HepG2 (cell line): ENCODE measurements at regions not wholly inside any gene's neighbourhood (a gene's known extent, or its start where the extent isn't known, plus 50 kb on each side); places are given as distances from the start of the nearest gene placed in this dataset.
"Not testable (repeated sequence)": the region's sequence is repeated elsewhere in the genome, so short reads cannot be mapped to it uniquely, and the experiment has no call there.

Source experiments
- ATAC-seq: fragments of 200-7000 bp; cut with Tn5 transposase; 3 replicates; pipeline ENCODE4 v1.9.1; 2020; ENCODE audit warnings: mild to moderate bottlenecking, moderate library complexity
- BruUV-seq: library from RNA; stranded (reverse); fragments of 400-500 nt; replicated peaks from 2 replicates; lab custom pipeline; 2021; lab: Mats Ljungman, UMichigan
- CTCF ChIA-PET: fragments of 300-600 bp; formaldehyde crosslinking; extraction: SDS; loops from one replicate; lab custom pipeline; 2021; ENCODE audit warnings: low total read pairs, inconsistent platforms, low intra/inter-chr PET ratio; lab: Yijun Ruan, JAX
- POLR2A ChIA-PET: fragments of 350-600 bp; sonication (Branson Sonifier 250); formaldehyde crosslinking; loops from one replicate; lab custom pipeline; 2020; ENCODE audit warnings: antibody characterized with exemption, inconsistent platforms; lab: Yijun Ruan, JAX
- DNase-seq: peaks from one replicate; pipeline ENCODE4 v3.0.0-alpha.2; 2015; ENCODE audit warnings: low spot score
- FAIRE-seq: peaks from 3 replicates; lab custom pipeline; 2011; peaks lifted over from hg19 to GRCh38; lab: Jason Lieb, UNC
- H2AFZ ChIP-seq: one replicate; pipeline ENCODE4 v1.6.1; 2011; ENCODE audit warnings: low read length, inconsistent platforms
- H3K27ac ChIP-seq: fragments of 300-600 bp; 3 replicates; pipeline ENCODE4 v1.8.0; 2011; ENCODE audit warnings: mixed run types, mild to moderate bottlenecking, mixed read lengths, low read length, inconsistent platforms; ENCODE audit not compliant: insufficient read depth; ENCODE audit errors: extremely low read length
- H3K27me3 ChIP-seq, 2 experiments: fragments of 200-600 bp in 1 of 2; 2 replicates in 1 of 2; 3 replicates in 1 of 2; pipeline versions ENCODE4 v1.6.0 to v1.8.0; 2011; ENCODE audit warnings: low read length in 2 of 2, mild to moderate bottlenecking in 2 of 2, moderate library complexity in 2 of 2, inconsistent platforms in 1 of 2; ENCODE audit not compliant: insufficient read depth in 2 of 2, control insufficient read depth in 1 of 2
- H3K36me3 ChIP-seq, 2 experiments: fragments of 200-600 bp in 1 of 2; replicated peaks in 1 of 2; 2 replicates in 1 of 2; 3 replicates in 1 of 2; pipeline versions ENCODE4 v1.5.1 to v1.8.0; 2011; ENCODE audit warnings: low read length in 2 of 2, inconsistent platforms in 1 of 2; ENCODE audit not compliant: insufficient read depth in 2 of 2, control insufficient read depth in 1 of 2
- H3K4me1 ChIP-seq: 2 replicates; pipeline ENCODE4 v1.5.1; 2012; ENCODE audit warnings: low read length, inconsistent platforms; ENCODE audit not compliant: insufficient read depth
- H3K4me2 ChIP-seq: 2 replicates; pipeline ENCODE4 v1.6.0; 2011; ENCODE audit warnings: low read depth, low read length, inconsistent platforms
- H3K4me3 ChIP-seq, 3 experiments: fragments of 200-600 bp in 1 of 3; sonication (generic), shearing (Covaris generic) in 1 of 3; replicated peaks in 1 of 3; 2 replicates each; pipeline ENCODE4 v1.5.1; 2011 to 2016; ENCODE audit warnings: low read length in 3 of 3, inconsistent platforms in 2 of 3, low read depth in 2 of 3, mild to moderate bottlenecking in 2 of 3, control low read depth in 1 of 3, mixed read lengths in 1 of 3; ENCODE audit not compliant: insufficient read depth in 1 of 3
- H3K79me2 ChIP-seq: one replicate; pipeline ENCODE4 v1.6.1; 2011; ENCODE audit warnings: low read length, inconsistent platforms; ENCODE audit not compliant: insufficient read depth
- H3K9ac ChIP-seq: 2 replicates; pipeline ENCODE4 v1.6.0; 2011; ENCODE audit warnings: mild to moderate bottlenecking, low read depth, low read length, inconsistent platforms; ENCODE audit not compliant: insufficient read depth
- H3K9me3 ChIP-seq: 2 replicates; pipeline ENCODE4 v1.5.1; 2012; ENCODE audit warnings: mild to moderate bottlenecking, low read length
- H4K20me1 ChIP-seq: 2 replicates; pipeline ENCODE4 v1.6.0; 2011; ENCODE audit warnings: inconsistent platforms, mild to moderate bottlenecking, low read length, moderate library complexity; ENCODE audit not compliant: insufficient read depth
- WGBS: methylation state at CpG from one replicate; pipeline ENCODE4 v1.1.6; 2017; ENCODE audit warnings: low lambda C conversion rate; 5-methylcytosine and 5-hydroxymethylcytosine counted together
- in situ Hi-C: cut with HindIII; loops from 2 replicates; pipeline ENCODE4 v1.10.0; 2017; ENCODE audit warnings: low pct_unique_long_range_greater_than_20kb; ENCODE audit not compliant: extremely low pct_ligation_motif_present
- intact Hi-C: fragments of 100-400 bp; cut with micrococcal nuclease; formaldehyde crosslinking; loops from one replicate; pipeline ENCODE4 v1.10.0; 2022; ENCODE audit not compliant: unreplicated experiment

DNA sequence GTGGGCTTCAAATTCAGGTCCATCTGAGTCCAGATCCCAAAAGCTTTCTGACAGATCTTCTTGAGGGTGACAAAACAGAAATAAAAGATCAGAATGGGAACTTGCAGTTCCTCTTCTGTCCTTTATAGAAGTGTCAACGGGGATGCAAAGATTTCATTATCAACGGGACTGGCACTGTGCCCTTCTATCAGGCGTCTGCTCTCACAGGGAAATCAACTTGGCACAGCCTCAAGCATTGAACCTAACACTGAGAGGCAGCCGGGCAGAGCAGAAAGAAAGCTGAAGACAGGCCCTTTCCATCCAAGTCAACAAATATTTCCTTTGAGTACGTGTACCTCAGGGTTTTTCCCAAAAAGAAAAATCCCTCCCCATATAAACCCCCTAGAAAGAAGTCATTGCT, 136.4 kb upstream of the RRN3 start:
- intact Hi-C loops, BruUV-seq, H3K4me2 ChIP-seq, POLR2A ChIA-PET, H4K20me1 ChIP-seq, H2AFZ ChIP-seq, H3K9me3 ChIP-seq, ATAC-seq, H3K36me3 ChIP-seq, FAIRE-seq, H3K4me3 ChIP-seq, H3K9ac ChIP-seq, CTCF ChIA-PET, H3K79me2 ChIP-seq, in situ Hi-C loops, H3K4me1 ChIP-seq, H3K27me3 ChIP-seq, DNase-seq, H3K27ac ChIP-seq: not testable (repeated sequence)
- WGBS = 0% methylated on average over 1 of the region's 5 CpGs

DNA sequence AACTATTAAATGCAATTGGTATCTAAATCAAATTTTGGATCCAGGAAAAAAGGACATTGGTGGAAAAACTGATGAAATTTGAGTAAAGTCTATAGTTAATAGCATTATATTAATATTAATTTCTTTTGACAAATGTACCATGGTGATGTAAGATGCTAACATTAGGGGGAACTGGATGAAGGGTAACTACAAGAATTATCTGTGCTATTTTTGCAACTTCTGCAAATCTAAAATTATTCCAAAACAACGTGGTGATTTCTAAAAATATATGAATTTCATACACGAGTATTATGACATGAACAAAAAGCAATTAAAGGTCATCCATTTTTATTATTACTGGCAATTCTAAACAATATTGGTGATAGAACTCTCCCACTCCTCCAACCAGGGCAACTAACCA, 135.6 kb upstream of the RRN3 start:
- H3K79me2 ChIP-seq, H3K27ac ChIP-seq, intact Hi-C loops, H2AFZ ChIP-seq, FAIRE-seq, ATAC-seq, H3K9ac ChIP-seq, BruUV-seq, H3K4me2 ChIP-seq, H3K27me3 ChIP-seq, POLR2A ChIA-PET, CTCF ChIA-PET, in situ Hi-C loops, H3K36me3 ChIP-seq, H3K4me3 ChIP-seq, H3K9me3 ChIP-seq, DNase-seq, H3K4me1 ChIP-seq, H4K20me1 ChIP-seq: not testable (repeated sequence)
- 2% methylated on average over 2 of the region's 2 CpGs for WGBS

DNA sequence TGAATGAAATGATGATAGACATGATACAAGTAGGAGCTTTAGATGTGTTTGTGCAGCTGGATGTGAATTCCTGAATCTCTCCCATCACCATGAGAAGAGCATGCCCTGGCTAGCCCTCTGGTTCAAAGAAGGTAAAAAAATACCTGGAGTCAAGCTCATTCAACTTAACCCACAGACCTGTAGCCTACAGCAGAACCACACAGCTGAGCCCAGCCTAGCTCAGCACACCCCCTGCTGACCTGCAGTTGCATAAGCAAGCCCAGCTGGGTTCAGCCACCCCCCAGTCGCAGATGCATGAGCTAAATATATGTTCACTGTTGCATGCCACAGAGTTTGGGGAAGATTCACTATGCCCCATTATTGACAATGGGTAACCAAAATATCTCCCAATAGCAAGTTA, 130.6 kb upstream of the RRN3 start:
- H3K4me3 ChIP-seq, H3K79me2 ChIP-seq, H3K27ac ChIP-seq, H3K9me3 ChIP-seq, BruUV-seq, H2AFZ ChIP-seq, in situ Hi-C loops, H3K9ac ChIP-seq, H3K4me2 ChIP-seq, H3K27me3 ChIP-seq, H4K20me1 ChIP-seq, POLR2A ChIA-PET, H3K4me1 ChIP-seq, ATAC-seq, FAIRE-seq, DNase-seq, intact Hi-C loops, H3K36me3 ChIP-seq, CTCF ChIA-PET: not testable (repeated sequence)
- WGBS = no CpG with 5 or more reads among the region's 1 CpG

DNA sequence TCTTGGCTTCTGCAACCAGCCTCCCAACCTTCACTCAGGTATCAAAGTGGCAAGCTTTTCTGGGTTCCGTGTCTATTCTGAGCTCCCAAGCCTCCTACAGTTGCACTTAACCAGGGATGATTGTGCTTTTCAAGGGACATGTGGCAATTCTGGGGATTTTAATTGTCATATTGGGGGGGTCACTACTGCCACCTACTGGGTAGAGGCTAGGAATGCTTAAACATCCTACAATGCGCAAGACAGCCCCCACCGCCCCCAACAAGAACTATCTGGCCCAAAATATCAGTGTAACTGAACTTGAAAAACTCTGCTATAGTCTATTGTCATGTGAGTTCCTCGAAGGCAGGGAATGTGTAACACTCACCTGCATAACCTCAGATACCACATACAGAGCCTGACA, 129.3 kb upstream of the RRN3 start:
- FAIRE-seq = peak; percentile 37
- POLR2A ChIA-PET, DNase-seq, H4K20me1 ChIP-seq, H3K9ac ChIP-seq, CTCF ChIA-PET, H3K4me3 ChIP-seq, H3K27me3 ChIP-seq, H3K79me2 ChIP-seq, BruUV-seq, in situ Hi-C loops, H3K36me3 ChIP-seq, H3K9me3 ChIP-seq, H2AFZ ChIP-seq, H3K4me1 ChIP-seq, H3K4me2 ChIP-seq, intact Hi-C loops, H3K27ac ChIP-seq: not testable (repeated sequence)
- WGBS = 0% methylated on average over 1 of the region's 4 CpGs
- peak; percentile 26 for ATAC-seq
